ENCODE measurements at regions not wholly inside any gene's neighbourhood (a gene's known extent, or its start where the extent isn't known, plus 50 kb on each side); places are given as distances from the start of the nearest gene placed in this dataset.

GRCh38 chr3:83941990-83942745 is 1016.6 kb upstream of the CADM2 start:
- no peaks in the 10 kb centered on the region for H4K20me1 ChIP-seq (ENCODE audit: insufficient read depth, low read length)
- H3K27ac ChIP-seq (ENCODE audit: low read depth, low read length, poor library complexity, severe bottlenecking), result no peak overlapping the region
- no peak overlapping the region for H3K4me3 ChIP-seq (ENCODE audit: low read depth, low read length, poor library complexity, severe bottlenecking)
- no peaks in the 10 kb centered on the region for H3K9me3 ChIP-seq (ENCODE audit: low read length)
- H3K79me2 ChIP-seq (ENCODE audit: insufficient read depth, low read length), result no peaks in the 10 kb centered on the region
- H3K36me3 ChIP-seq (ENCODE audit: insufficient read depth, low read length), result no peaks in the 10 kb centered on the region
- no peak for TF ChIP-seq EZH2 (IDR thresholded peaks at IDR 0.05; ENCODE audit: borderline replicate concordance, low read length)
- TF ChIP-seq CTCF (IDR thresholded peaks at IDR 0.05; ENCODE audit: low read length), result no peak
- no peak overlapping the region for H3K4me2 ChIP-seq (ENCODE audit: low read length)
- no peaks in the 10 kb centered on the region for H3K9me2 ChIP-seq (ENCODE audit: low read depth, low read length)
- no peaks in the 10 kb centered on the region for H3K27me3 ChIP-seq (ENCODE audit: insufficient read depth, low read length)
- no peak overlapping the region for H2AFZ ChIP-seq (ENCODE audit: low read length)
- H3F3A ChIP-seq (ENCODE audit: insufficient read depth, low read length), result no peaks in the 10 kb centered on the region
- H3K4me1 ChIP-seq (ENCODE audit: insufficient read depth, low read length, severe bottlenecking), result no peaks in the 10 kb centered on the region
- no peak overlapping the region for H3K9ac ChIP-seq (ENCODE audit: low read length)

- TF ChIP-seq CTCF (IDR thresholded peaks at IDR 0.05; ENCODE audit: low read length) (no peak), EZH2 (IDR thresholded peaks at IDR 0.05; ENCODE audit: borderline replicate concordance, low read length) (no peak)
- Histone ChIP-seq H3K27ac (ENCODE audit: low read depth, low read length, poor library complexity, severe bottlenecking) (no peak overlapping the region), H3K79me2 (ENCODE audit: insufficient read depth, low read length) (no peaks in the 10 kb centered on the region), H3K9me3 (ENCODE audit: low read length) (no peaks in the 10 kb centered on the region), H3K36me3 (ENCODE audit: insufficient read depth, low read length) (no peaks in the 10 kb centered on the region), H3K9me2 (ENCODE audit: low read depth, low read length) (no peaks in the 10 kb centered on the region), H2AFZ (ENCODE audit: low read length) (no peak overlapping the region), H3K9ac (ENCODE audit: low read length) (no peak overlapping the region), H3F3A (ENCODE audit: insufficient read depth, low read length) (no peaks in the 10 kb centered on the region), H3K4me1 (ENCODE audit: insufficient read depth, low read length, severe bottlenecking) (no peaks in the 10 kb centered on the region), H4K20me1 (ENCODE audit: insufficient read depth, low read length) (no peaks in the 10 kb centered on the region), H3K27me3 (ENCODE audit: insufficient read depth, low read length) (no peaks in the 10 kb centered on the region), H3K4me3 (ENCODE audit: low read depth, low read length, poor library complexity, severe bottlenecking) (no peak overlapping the region), H3K4me2 (ENCODE audit: low read length) (no peak overlapping the region)
These were observed 1012.7 kb upstream of the CADM2 start for GRCh38 chr3:83946049-83946448.

- Histone ChIP-seq H3K9ac (ENCODE audit: low read length) (no peak overlapping the region), H3K36me3 (ENCODE audit: insufficient read depth, low read length) (no peaks in the 10 kb centered on the region), H3K4me3 (ENCODE audit: low read depth, low read length, poor library complexity, severe bottlenecking) (no peak overlapping the region), H3K27ac (ENCODE audit: low read depth, low read length, poor library complexity, severe bottlenecking) (no peak overlapping the region), H3K9me3 (ENCODE audit: low read length) (no peaks in the 10 kb centered on the region), H3F3A (ENCODE audit: insufficient read depth, low read length) (no peaks in the 10 kb centered on the region), H3K27me3 (ENCODE audit: insufficient read depth, low read length) (no peaks in the 10 kb centered on the region), H3K9me2 (ENCODE audit: low read depth, low read length) (no peaks in the 10 kb centered on the region), H3K79me2 (ENCODE audit: insufficient read depth, low read length) (no peaks in the 10 kb centered on the region), H4K20me1 (ENCODE audit: insufficient read depth, low read length) (no peaks in the 10 kb centered on the region), H3K4me1 (ENCODE audit: insufficient read depth, low read length, severe bottlenecking) (no peaks in the 10 kb centered on the region), H3K4me2 (ENCODE audit: low read length) (no peak overlapping the region), H2AFZ (ENCODE audit: low read length) (no peak overlapping the region)
- TF ChIP-seq CTCF (IDR thresholded peaks at IDR 0.05; ENCODE audit: low read length), result no peak
- TF ChIP-seq EZH2 (IDR thresholded peaks at IDR 0.05; ENCODE audit: borderline replicate concordance, low read length), result no peak
These were observed 1012.2 kb upstream of the CADM2 start for GRCh38 chr3:83946554-83946953.

All from OCI-LY1 (cell line).